K562 (cell line): ENCODE measurements at regions not wholly inside any gene's neighbourhood (a gene's known extent, or its start where the extent isn't known, plus 50 kb on each side); places are given as distances from the start of the nearest gene placed in this dataset.

Experiments
- CHAMP1 ChIP-seq: fragments of 450-650 bp; IDR thresholded peaks from 2 replicates; pipeline ENCODE4 v1.6.1; 2016; ENCODE audit warnings: mild to moderate bottlenecking
- CHD7 ChIP-seq: fragments of 200-600 bp; sonication (generic); IDR thresholded peaks from one replicate; pipeline ENCODE4 v1.6.1; 2012; ENCODE audit warnings: mild to moderate bottlenecking, low read depth, low read length, inconsistent platforms
- ELF1 ChIP-seq: fragments of 200-800 bp; sonication (Bioruptor generic); IDR thresholded peaks from 2 replicates; pipeline ENCODE4 v1.6.1; 2016; ENCODE audit warnings: missing genetic modification characterization, missing compliant biosample characterization
- STAT5A ChIP-seq: IDR thresholded peaks from 2 replicates; pipeline ENCODE4 v1.6.1; 2012; ENCODE audit warnings: low read length, inconsistent platforms, borderline replicate concordance
- TAF15 ChIP-seq: fragments of 200-400 bp; formaldehyde crosslinking; IDR thresholded peaks from 2 replicates; pipeline ENCODE4 v1.6.1; 2017; ENCODE audit warnings: mild to moderate bottlenecking, low read depth, low read length, moderate library complexity
- YY1 ChIP-seq, 3 experiments: IDR thresholded peaks; 2 replicates each; pipeline ENCODE4 v1.6.1; 2011; ENCODE audit warnings: low read length in 2 of 3, mild to moderate bottlenecking in 2 of 3, moderate library complexity in 2 of 3, borderline replicate concordance in 1 of 3, control low read depth in 1 of 3, low read depth in 1 of 3; ENCODE audit not compliant: insufficient read depth in 3 of 3, insufficient replicate concordance in 2 of 3, control insufficient read depth in 1 of 3, insufficient read length in 1 of 3; ENCODE audit errors: extremely low read depth in 1 of 3
- ZBTB2 ChIP-seq: fragments of 450-650 bp; IDR thresholded peaks from 2 replicates; pipeline ENCODE4 v1.6.1; 2016; ENCODE audit warnings: antibody characterized with exemption
- ZNF12 ChIP-seq: sonication (generic); formaldehyde crosslinking; IDR thresholded peaks from 2 replicates; pipeline ENCODE4 v1.4.0; 2020; ENCODE audit warnings: mild to moderate bottlenecking, missing genetic modification reagents
- ZNF197 ChIP-seq: fragments of 200-800 bp; sonication (Bioruptor generic); IDR thresholded peaks from 2 replicates; pipeline ENCODE4 v1.6.1; 2016; ENCODE audit warnings: low read depth, missing genetic modification characterization, missing compliant biosample characterization
- ZNF263 ChIP-seq: sonication (generic); formaldehyde crosslinking; IDR thresholded peaks from 2 replicates; pipeline ENCODE4 v1.8.0; 2022; ENCODE audit warnings: mild to moderate bottlenecking, missing genetic modification reagents, borderline replicate concordance
- ZNF311 ChIP-seq: fragments of 250-450 bp; sonication (Bioruptor Pico); IDR thresholded peaks from 2 replicates; pipeline ENCODE4 v1.4.0; 2020; ENCODE audit warnings: mild to moderate bottlenecking, moderate library complexity
- ZNF444 ChIP-seq: fragments of 250-450 bp; sonication (Bioruptor Pico); IDR thresholded peaks from 2 replicates; pipeline ENCODE4 v1.4.0; 2020; ENCODE audit warnings: mild to moderate bottlenecking, moderate library complexity

GRCh38 chr11:29227811-29228210 lies 789.0 kb downstream of the KCNA4 start (continued):
- TF ChIP-seq ZNF311 (CRISPR knock-in tag), result no peak
- TF ChIP-seq ELF1 (tag), result no peak
- no peak for TF ChIP-seq STAT5A
- no peak for TF ChIP-seq ZNF263 (CRISPR knock-in tag)
- no peak for TF ChIP-seq CHD7
- TF ChIP-seq TAF15, result no peak
- TF ChIP-seq ZBTB2, result no peak
- no peak for TF ChIP-seq ZNF444 (CRISPR knock-in tag)
- TF ChIP-seq CHAMP1, result no peak
- TF ChIP-seq YY1 (IDR thresholded peaks at IDR 0.05; ENCODE audit: borderline replicate concordance in 1 of 3, control insufficient read depth in 1 of 3, extremely low read depth in 1 of 3, insufficient read depth in 3 of 3, insufficient read length in 1 of 3, insufficient replicate concordance in 2 of 3, low read depth in 1 of 3, low read length in 2 of 3), result no peak
- no peak for TF ChIP-seq ZNF197 (CRISPR knock-in tag)
- no peak for TF ChIP-seq ZNF12 (CRISPR knock-in tag)
